CD4-positive, alpha-beta T cell treated with Interleukin-15 for 1 hour (primary cell): ENCODE measurements at regions not wholly inside any gene's neighbourhood (a gene's known extent, or its start where the extent isn't known, plus 50 kb on each side); places are given as distances from the start of the nearest gene placed in this dataset.
"Not testable (repeated sequence)": the region's sequence is repeated elsewhere in the genome, so short reads cannot be mapped to it uniquely, and the experiment has no call there.

Experiments used
- DNase-seq: peaks from one replicate; pipeline ENCODE4 v3.0.0-alpha.2; 2020

- DNase-seq, result no peak
Measured at GRCh38 chr18:8995096-8995495, 107.4 kb upstream of the NDUFV2 start.

- no peak for DNase-seq
Measured at GRCh38 chr18:8996771-8997432, 105.6 kb upstream of the NDUFV2 start.

- no peak for DNase-seq
Measured at GRCh38 chr18:8997634-8998033, 104.9 kb upstream of the NDUFV2 start.

- DNase-seq, result no peak
Measured at GRCh38 chr18:8998481-8999217, 103.8 kb upstream of the NDUFV2 start.

GRCh38 chr18:8999872-9000271 lies 102.6 kb upstream of the NDUFV2 start:
- no peak for DNase-seq

GRCh38 chr18:9000733-9001132 lies 101.8 kb upstream of the NDUFV2 start:
- no peak for DNase-seq

GRCh38 chr18:9001209-9001608 lies 101.3 kb upstream of the NDUFV2 start:
- no peak for DNase-seq

- DNase-seq, result no peak
Measured at GRCh38 chr18:9003406-9004100, 98.9 kb upstream of the NDUFV2 start.

GRCh38 chr18:9004308-9004707 lies 98.2 kb upstream of the NDUFV2 start:
- DNase-seq, result not testable (repeated sequence)

GRCh38 chr18:9007700-9008099 lies 94.8 kb upstream of the NDUFV2 start:
- not testable (repeated sequence) for DNase-seq

GRCh38 chr18:9008200-9008708 lies 94.2 kb upstream of the NDUFV2 start:
- no peak for DNase-seq

GRCh38 chr18:9008709-9009635 lies 93.5 kb upstream of the NDUFV2 start:
- no peak for DNase-seq

GRCh38 chr18:9009703-9010488 lies 92.6 kb upstream of the NDUFV2 start:
- DNase-seq, result no peak

GRCh38 chr18:9011431-9011830 lies 91.1 kb upstream of the NDUFV2 start:
- no peak for DNase-seq

GRCh38 chr18:9013926-9014373 lies 88.5 kb upstream of the NDUFV2 start:
- no peak for DNase-seq

- no peak for DNase-seq
Measured at GRCh38 chr18:9015689-9016088, 86.8 kb upstream of the NDUFV2 start.

- no peak for DNase-seq
Measured at GRCh38 chr18:9016633-9017166, 85.8 kb upstream of the NDUFV2 start.

- peak; percentile 40 for DNase-seq
Measured at GRCh38 chr18:9017167-9017904, 85.2 kb upstream of the NDUFV2 start.

GRCh38 chr18:9017905-9018227 lies 84.6 kb upstream of the NDUFV2 start:
- no peak for DNase-seq

- DNase-seq, result no peak
Measured at GRCh38 chr18:9019135-9019534, 83.4 kb upstream of the NDUFV2 start.

- no peak for DNase-seq
Measured at GRCh38 chr18:9020221-9020620, 82.3 kb upstream of the NDUFV2 start.
